ENCODE measurements at regions not wholly inside any gene's neighbourhood (a gene's known extent, or its start where the extent isn't known, plus 50 kb on each side); places are given as distances from the start of the nearest gene placed in this dataset.

DNA sequence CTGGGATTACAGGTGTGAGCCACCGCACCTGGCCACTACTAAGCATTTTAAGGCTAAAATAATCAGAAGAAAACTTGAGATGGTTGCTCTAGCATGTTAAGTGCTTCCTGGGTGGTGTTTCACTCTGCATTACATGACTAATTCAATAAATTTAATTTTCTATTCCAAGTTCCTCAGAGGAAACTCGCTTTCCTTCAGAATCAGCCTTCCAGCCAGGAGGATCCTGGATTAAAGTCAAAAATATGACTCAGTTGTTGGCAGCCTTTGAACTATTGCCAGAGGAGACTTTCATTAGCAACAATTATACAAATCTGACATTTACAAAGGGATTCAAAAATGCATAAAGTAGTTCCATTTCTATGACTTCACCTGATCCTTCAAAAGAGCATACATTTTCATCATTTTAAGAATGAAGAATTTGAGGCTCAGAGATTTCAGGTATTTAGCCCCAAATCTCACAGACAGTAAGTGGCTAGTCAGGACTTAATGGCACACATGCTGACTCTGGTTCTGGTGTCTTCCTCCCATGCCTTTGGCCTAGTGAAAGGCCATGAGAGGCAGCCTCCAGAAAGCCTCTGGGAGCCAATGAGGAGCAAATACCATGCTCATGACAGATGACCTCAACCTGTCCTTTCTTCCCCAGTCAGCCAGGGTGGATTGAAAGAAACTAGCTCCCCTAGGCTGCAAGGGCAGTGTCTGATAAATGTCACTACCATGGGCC, 115.7 kb downstream of the MAP3K21 start:
- H3K27ac Mint-ChIP-seq (ENCODE audit: unreplicated experiment) = no peak overlapping the region
- DNase-seq (ENCODE audit: low spot score) = no peak
- TF ChIP-seq, protein P1, sequence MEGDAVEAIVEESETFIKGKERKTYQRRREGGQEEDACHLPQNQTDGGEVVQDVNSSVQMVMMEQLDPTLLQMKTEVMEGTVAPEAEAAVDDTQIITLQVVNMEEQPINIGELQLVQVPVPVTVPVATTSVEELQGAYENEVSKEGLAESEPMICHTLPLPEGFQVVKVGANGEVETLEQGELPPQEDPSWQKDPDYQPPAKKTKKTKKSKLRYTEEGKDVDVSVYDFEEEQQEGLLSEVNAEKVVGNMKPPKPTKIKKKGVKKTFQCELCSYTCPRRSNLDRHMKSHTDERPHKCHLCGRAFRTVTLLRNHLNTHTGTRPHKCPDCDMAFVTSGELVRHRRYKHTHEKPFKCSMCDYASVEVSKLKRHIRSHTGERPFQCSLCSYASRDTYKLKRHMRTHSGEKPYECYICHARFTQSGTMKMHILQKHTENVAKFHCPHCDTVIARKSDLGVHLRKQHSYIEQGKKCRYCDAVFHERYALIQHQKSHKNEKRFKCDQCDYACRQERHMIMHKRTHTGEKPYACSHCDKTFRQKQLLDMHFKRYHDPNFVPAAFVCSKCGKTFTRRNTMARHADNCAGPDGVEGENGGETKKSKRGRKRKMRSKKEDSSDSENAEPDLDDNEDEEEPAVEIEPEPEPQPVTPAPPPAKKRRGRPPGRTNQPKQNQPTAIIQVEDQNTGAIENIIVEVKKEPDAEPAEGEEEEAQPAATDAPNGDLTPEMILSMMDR (IDR thresholded peaks at IDR 0.05; ENCODE audit: unreplicated experiment) = no peak
- no peak overlapping the region for H3K4me3 Mint-ChIP-seq (ENCODE audit: unreplicated experiment)
- peaks cover 11% of the 10 kb centered on the region for H3K36me3 Mint-ChIP-seq (ENCODE audit: low read depth, unreplicated experiment)
- H3K27me3 Mint-ChIP-seq (ENCODE audit: unreplicated experiment) = no peaks in the 10 kb centered on the region
- H3K9me3 Mint-ChIP-seq (ENCODE audit: unreplicated experiment) = no peaks in the 10 kb centered on the region
- H3K4me1 Mint-ChIP-seq (ENCODE audit: unreplicated experiment) = no peaks in the 10 kb centered on the region

DNA sequence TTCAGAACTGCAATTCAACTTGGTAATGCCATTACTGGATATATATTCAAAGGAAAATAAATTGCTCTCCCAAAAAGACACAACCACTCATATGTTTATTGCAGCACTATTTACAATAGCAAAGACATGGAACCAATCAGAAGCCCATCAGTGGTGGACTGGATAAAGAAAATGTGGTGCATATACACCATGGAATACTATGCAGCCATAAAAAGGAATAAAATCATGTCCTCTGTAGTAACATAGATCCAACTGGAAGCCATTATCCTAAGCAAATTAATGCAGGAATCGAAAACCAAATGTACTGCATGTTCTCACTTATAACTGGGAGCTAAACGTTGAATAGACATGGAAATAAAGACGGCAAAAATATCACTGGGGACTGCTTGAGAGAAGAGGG, 117.0 kb downstream of the MAP3K21 start:
- Mint-ChIP-seq H3K27ac (ENCODE audit: unreplicated experiment) (no peak overlapping the region), H3K36me3 (ENCODE audit: low read depth, unreplicated experiment) (peaks cover 11% of the 10 kb centered on the region), H3K4me3 (ENCODE audit: unreplicated experiment) (no peak overlapping the region), H3K9me3 (ENCODE audit: unreplicated experiment) (no peaks in the 10 kb centered on the region), H3K4me1 (ENCODE audit: unreplicated experiment) (no peaks in the 10 kb centered on the region), H3K27me3 (ENCODE audit: unreplicated experiment) (no peaks in the 10 kb centered on the region)
- TF ChIP-seq, protein P1 (IDR thresholded peaks at IDR 0.05; ENCODE audit: unreplicated experiment) = no peak
- no peak for DNase-seq (ENCODE audit: low spot score)

DNA sequence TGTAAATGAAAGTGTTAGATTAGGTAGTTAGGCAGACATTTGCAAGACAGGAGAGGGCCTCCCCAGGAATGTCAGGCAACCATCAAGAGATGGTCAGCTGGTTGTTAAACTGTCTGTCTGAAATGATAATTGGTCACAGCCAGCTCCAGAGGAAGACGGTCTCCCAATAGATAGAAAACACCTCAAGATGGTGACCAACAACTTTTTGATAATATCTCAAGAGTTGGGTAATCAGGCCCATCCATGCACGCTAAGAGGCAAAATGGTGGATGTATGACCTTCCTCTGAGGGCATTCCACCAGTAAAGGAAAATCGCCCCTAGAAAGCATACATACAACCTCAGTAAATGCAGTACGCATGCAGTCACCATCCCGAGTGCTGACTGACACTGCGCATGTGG, 118.2 kb downstream of the MAP3K21 start:
- Mint-ChIP-seq H3K4me1 (ENCODE audit: unreplicated experiment) (no peaks in the 10 kb centered on the region), H3K9me3 (ENCODE audit: unreplicated experiment) (no peaks in the 10 kb centered on the region), H3K36me3 (ENCODE audit: low read depth, unreplicated experiment) (peaks cover 11% of the 10 kb centered on the region), H3K4me3 (ENCODE audit: unreplicated experiment) (no peak overlapping the region), H3K27me3 (ENCODE audit: unreplicated experiment) (no peaks in the 10 kb centered on the region), H3K27ac (ENCODE audit: unreplicated experiment) (no peak overlapping the region)
- TF ChIP-seq, protein P1 (IDR thresholded peaks at IDR 0.05; ENCODE audit: unreplicated experiment) = no peak
- no peak for DNase-seq (ENCODE audit: low spot score)

DNA sequence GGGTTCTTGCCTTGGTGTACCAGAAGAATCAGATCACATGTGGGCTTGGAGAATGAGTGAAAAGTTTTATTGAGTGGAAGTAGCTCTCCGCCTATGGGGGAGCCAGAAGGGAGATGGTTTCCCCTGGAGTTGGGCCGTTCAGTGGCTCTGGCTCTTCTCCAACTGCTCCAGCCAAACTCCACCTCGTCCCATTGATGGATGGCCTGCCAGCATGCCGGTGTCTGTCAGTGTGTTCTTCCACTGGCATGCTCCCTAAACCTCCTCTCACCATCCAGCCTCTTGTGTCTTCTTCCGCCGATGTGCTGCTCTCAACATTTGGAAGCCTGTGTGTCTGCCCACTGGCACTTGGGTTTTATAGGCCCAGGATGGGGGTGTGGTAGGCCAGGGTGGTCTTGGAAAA, 119.4 kb downstream of the MAP3K21 start:
- Mint-ChIP-seq H3K27me3 (ENCODE audit: unreplicated experiment) (no peaks in the 10 kb centered on the region), H3K4me3 (ENCODE audit: unreplicated experiment) (no peak overlapping the region), H3K36me3 (ENCODE audit: low read depth, unreplicated experiment) (peaks cover 11% of the 10 kb centered on the region), H3K27ac (ENCODE audit: unreplicated experiment) (no peak overlapping the region), H3K4me1 (ENCODE audit: unreplicated experiment) (no peaks in the 10 kb centered on the region), H3K9me3 (ENCODE audit: unreplicated experiment) (no peaks in the 10 kb centered on the region)
- no peak for DNase-seq (ENCODE audit: low spot score)
- TF ChIP-seq, protein P1 (IDR thresholded peaks at IDR 0.05; ENCODE audit: unreplicated experiment) = no peak

DNA sequence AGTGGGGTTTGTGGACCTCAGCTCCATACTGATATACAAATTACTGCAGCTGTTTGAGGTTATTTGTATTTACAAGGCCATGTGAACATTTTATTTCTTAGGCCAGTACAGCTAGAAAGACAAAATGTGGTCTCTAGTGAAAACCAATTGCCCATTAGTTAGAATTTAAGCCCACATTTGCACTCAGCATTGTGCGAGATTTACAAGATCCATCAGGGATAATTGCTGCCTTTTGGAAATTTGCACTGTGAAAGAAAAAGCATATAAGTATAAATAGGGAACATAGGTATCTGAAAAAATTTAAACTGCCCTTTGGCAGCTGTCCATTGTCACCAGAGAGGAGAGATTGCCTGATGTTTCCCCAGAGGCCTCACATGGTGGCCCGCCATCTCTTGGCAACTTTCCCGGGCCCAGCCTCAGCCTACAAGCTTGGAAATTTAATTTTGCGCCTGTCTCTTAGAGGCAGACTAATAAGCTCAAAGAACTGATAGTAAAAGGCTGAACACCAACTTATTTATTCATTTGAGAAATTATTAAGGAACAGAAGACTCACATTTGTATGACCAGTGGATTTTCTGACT, 120.7 kb downstream of the MAP3K21 start:
- no peak overlapping the region for H3K4me3 Mint-ChIP-seq (ENCODE audit: unreplicated experiment)
- no peak for DNase-seq (ENCODE audit: low spot score)
- H3K27ac Mint-ChIP-seq (ENCODE audit: unreplicated experiment) = no peak overlapping the region
- H3K36me3 Mint-ChIP-seq (ENCODE audit: low read depth, unreplicated experiment) = peaks cover 11% of the 10 kb centered on the region
- TF ChIP-seq, protein P1 (IDR thresholded peaks at IDR 0.05; ENCODE audit: unreplicated experiment) = no peak
- H3K27me3 Mint-ChIP-seq (ENCODE audit: unreplicated experiment) = no peaks in the 10 kb centered on the region
- H3K9me3 Mint-ChIP-seq (ENCODE audit: unreplicated experiment) = no peaks in the 10 kb centered on the region
- no peaks in the 10 kb centered on the region for H3K4me1 Mint-ChIP-seq (ENCODE audit: unreplicated experiment)

All from endothelial cell (in vitro differentiated cells).